Endodermal cell (in vitro differentiated cells): ENCODE measurements at regions not wholly inside any gene's neighbourhood (a gene's known extent, or its start where the extent isn't known, plus 50 kb on each side); places are given as distances from the start of the nearest gene placed in this dataset.

Source experiments
- DNase-seq: peaks from one replicate; pipeline ENCODE4 v3.0.0-alpha.2; 2017
- H3K27ac ChIP-seq: 2 replicates; pipeline ENCODE4 v1.5.1; 2013; ENCODE audit warnings: mild to moderate bottlenecking, low read depth, low read length, moderate library complexity
- H3K27me3 ChIP-seq: 2 replicates; pipeline ENCODE4 v1.6.1; 2013; ENCODE audit warnings: mild to moderate bottlenecking, low read length, moderate library complexity; ENCODE audit not compliant: insufficient read depth, control insufficient read depth, poor library complexity, severe bottlenecking
- H3K36me3 ChIP-seq: 2 replicates; pipeline ENCODE4 v1.7.0; 2013; ENCODE audit warnings: mild to moderate bottlenecking, low read length, moderate library complexity; ENCODE audit not compliant: control insufficient read depth, insufficient read depth
- H3K4me1 ChIP-seq: one replicate; pipeline ENCODE4 v1.7.0; 2013; ENCODE audit warnings: low read length; ENCODE audit not compliant: control insufficient read depth, insufficient read depth
- H3K4me3 ChIP-seq: 2 replicates; pipeline ENCODE4 v1.5.1; 2013; ENCODE audit warnings: mild to moderate bottlenecking, low read length, moderate library complexity
- H3K9ac ChIP-seq: 2 replicates; pipeline ENCODE4 v1.6.1; 2013; ENCODE audit warnings: mild to moderate bottlenecking, low read length, moderate library complexity; ENCODE audit not compliant: poor library complexity, severe bottlenecking; ENCODE audit errors: extremely low read depth
- H3K9me3 ChIP-seq: 2 replicates; pipeline ENCODE4 v1.6.1; 2013; ENCODE audit warnings: mild to moderate bottlenecking, low read length, moderate library complexity; ENCODE audit not compliant: control insufficient read depth
- H3K27ac Mint-ChIP-seq: 2 replicates; pipeline ENCODE4 v1.8.0; 2020; ENCODE audit warnings: mixed read lengths
- H3K27me3 Mint-ChIP-seq: 2 replicates; pipeline ENCODE4 v1.8.0; 2021; ENCODE audit warnings: mild to moderate bottlenecking, mixed read lengths; ENCODE audit not compliant: insufficient read depth
- H3K36me3 Mint-ChIP-seq: 2 replicates; pipeline ENCODE4 v1.8.0; 2020; ENCODE audit warnings: low read depth, mixed read lengths
- H3K4me1 Mint-ChIP-seq: 2 replicates; pipeline ENCODE4 v1.8.0; 2020; ENCODE audit warnings: mixed read lengths
- H3K4me3 Mint-ChIP-seq: 2 replicates; pipeline ENCODE4 v1.8.0; 2020; ENCODE audit warnings: mild to moderate bottlenecking, moderate library complexity, mixed read lengths
- H3K9me3 Mint-ChIP-seq: 2 replicates; pipeline ENCODE4 v1.8.0; 2020; ENCODE audit warnings: mild to moderate bottlenecking, mixed read lengths
- WGBS, 2 experiments: methylation state at CpG; one replicate each; pipeline versions ENCODE4 v1.1.5 to v1.1.7; 2013; ENCODE audit warnings: missing lambda C conversion rate in 2 of 2, mixed read lengths in 1 of 2; ENCODE audit not compliant: insufficient coverage in 1 of 2, insufficient read length in 1 of 2; 5-methylcytosine and 5-hydroxymethylcytosine counted together
- TF ChIP-seq, protein P1 (sequence below): fragments of 200-600 bp; sonication (generic); conservative IDR thresholded peaks from 2 replicates; pipeline ENCODE4 v1.5.0; 2021; ENCODE audit warnings: antibody characterized with exemption, mild to moderate bottlenecking

GRCh38 chr6:132190815-132191175 lies 210.5 kb downstream of the MOXD1 start:
- Mint-ChIP-seq H3K9me3 (peaks cover 10% of the 10 kb centered on the region), H3K27me3 (no peaks in the 10 kb centered on the region), H3K4me3 (no peak overlapping the region), H3K36me3 (no peaks in the 10 kb centered on the region), H3K27ac (no peak overlapping the region), H3K4me1 (no peaks in the 10 kb centered on the region)
- Histone ChIP-seq H3K9ac (no peak overlapping the region), H3K4me1 (no peaks in the 10 kb centered on the region), H3K27ac (no peak overlapping the region), H3K4me3 (no peak overlapping the region), H3K9me3 (no peaks in the 10 kb centered on the region), H3K36me3 (no peaks in the 10 kb centered on the region), H3K27me3 (no peaks in the 10 kb centered on the region)
- WGBS, 2 experiments: 82 to 100% methylated on average over 2 to 3 of the region's 3 CpGs
- TF ChIP-seq, protein P1, sequence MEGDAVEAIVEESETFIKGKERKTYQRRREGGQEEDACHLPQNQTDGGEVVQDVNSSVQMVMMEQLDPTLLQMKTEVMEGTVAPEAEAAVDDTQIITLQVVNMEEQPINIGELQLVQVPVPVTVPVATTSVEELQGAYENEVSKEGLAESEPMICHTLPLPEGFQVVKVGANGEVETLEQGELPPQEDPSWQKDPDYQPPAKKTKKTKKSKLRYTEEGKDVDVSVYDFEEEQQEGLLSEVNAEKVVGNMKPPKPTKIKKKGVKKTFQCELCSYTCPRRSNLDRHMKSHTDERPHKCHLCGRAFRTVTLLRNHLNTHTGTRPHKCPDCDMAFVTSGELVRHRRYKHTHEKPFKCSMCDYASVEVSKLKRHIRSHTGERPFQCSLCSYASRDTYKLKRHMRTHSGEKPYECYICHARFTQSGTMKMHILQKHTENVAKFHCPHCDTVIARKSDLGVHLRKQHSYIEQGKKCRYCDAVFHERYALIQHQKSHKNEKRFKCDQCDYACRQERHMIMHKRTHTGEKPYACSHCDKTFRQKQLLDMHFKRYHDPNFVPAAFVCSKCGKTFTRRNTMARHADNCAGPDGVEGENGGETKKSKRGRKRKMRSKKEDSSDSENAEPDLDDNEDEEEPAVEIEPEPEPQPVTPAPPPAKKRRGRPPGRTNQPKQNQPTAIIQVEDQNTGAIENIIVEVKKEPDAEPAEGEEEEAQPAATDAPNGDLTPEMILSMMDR: no peak
- no peak for DNase-seq

DNA sequence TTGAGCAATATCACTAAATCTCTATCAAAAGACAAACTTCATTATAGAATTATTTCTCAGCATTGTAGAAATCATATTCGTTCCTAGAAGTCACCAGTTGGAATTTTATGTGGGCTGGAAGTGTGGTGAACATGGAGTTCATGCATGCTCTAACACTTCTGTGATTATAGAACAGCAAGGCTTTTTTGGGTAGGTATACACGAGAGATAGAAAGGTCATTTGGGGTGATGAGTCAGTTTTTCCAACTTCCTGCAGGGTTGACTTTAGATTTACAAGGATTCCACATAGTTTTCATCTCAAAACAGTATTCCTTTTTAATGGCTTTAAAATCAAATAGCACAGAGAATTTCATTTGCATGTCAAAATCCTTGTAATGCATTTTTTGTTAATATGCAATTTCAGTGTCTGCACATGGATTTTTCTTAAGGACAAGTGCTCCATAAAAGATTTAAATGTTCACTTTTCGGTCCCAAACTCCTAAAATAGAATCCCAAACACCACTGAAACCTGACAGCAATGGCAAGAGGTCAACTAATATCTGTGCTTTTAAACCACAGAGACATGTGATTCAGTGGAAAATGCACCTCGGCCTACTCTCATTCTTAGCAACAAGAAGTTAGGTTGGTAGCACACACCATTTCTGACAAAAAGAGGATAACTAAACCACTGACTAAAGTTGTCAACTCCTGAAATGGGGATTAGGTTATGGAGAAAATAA lies 211.0 kb downstream of the MOXD1 start:
- Histone ChIP-seq H3K27me3 (no peaks in the 10 kb centered on the region), H3K4me3 (no peak overlapping the region), H3K4me1 (no peaks in the 10 kb centered on the region), H3K9ac (no peak overlapping the region), H3K36me3 (no peaks in the 10 kb centered on the region), H3K27ac (no peak overlapping the region), H3K9me3 (no peaks in the 10 kb centered on the region)
- 81 to 100% methylated on average over 1 to 4 of the region's 4 CpGs for WGBS, 2 experiments
- Mint-ChIP-seq H3K9me3 (peaks cover 6% of the 10 kb centered on the region), H3K36me3 (no peaks in the 10 kb centered on the region), H3K4me1 (no peaks in the 10 kb centered on the region), H3K27me3 (no peaks in the 10 kb centered on the region), H3K4me3 (no peak overlapping the region), H3K27ac (no peak overlapping the region)
- no peak for DNase-seq
- TF ChIP-seq, protein P1: no peak

DNA sequence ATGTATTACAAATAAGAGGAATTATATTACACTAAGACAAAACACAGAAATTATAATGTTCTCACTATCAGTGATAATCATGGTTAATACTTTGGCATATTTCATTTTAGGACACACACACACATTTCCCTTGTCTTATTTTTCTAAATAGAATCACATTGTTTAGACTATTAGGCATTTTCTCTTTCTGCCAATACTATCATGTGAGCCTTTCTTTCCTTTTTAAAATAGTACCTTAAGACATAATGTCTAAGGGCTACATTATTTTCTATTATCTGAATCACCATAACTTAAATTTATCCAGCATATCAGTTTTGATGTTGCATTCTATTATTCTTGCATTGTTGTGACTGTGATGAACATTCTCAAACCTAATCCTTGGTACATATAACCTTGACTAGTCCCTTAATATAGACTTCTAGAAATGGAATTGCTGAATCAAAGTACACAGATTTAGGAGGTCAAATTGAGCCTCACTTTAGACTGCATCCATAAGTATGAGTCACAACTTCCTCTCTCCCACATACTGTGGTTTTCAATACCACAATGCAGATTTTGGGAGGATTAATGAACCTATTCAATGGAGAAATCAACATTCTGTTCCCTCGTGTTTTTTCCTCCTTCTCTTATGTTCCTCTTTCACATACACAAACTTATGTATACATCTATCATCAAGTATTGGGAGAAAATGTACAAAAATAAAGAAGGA lies 212.6 kb downstream of the MOXD1 start:
- Histone ChIP-seq H3K4me1 (no peaks in the 10 kb centered on the region), H3K27ac (no peak overlapping the region), H3K27me3 (no peaks in the 10 kb centered on the region), H3K9me3 (no peaks in the 10 kb centered on the region), H3K9ac (no peak overlapping the region), H3K4me3 (no peak overlapping the region), H3K36me3 (no peaks in the 10 kb centered on the region)
- H3K4me1 Mint-ChIP-seq: no peaks in the 10 kb centered on the region
- H3K27ac Mint-ChIP-seq: no peak overlapping the region
- WGBS, 2 experiments: 86% methylated on average over 1 of the region's 1 CpG; no CpG with 5 or more reads in 1 of the 2 experiments
- H3K4me3 Mint-ChIP-seq: no peak overlapping the region
- H3K27me3 Mint-ChIP-seq: no peaks in the 10 kb centered on the region
- TF ChIP-seq, protein P1: no peak
- no peaks in the 10 kb centered on the region for H3K36me3 Mint-ChIP-seq
- H3K9me3 Mint-ChIP-seq: peaks cover 2% of the 10 kb centered on the region
- no peak for DNase-seq
